Right lobe of liver (tissue), 6 donors: ENCODE measurements at regions not wholly inside any gene's neighbourhood (a gene's known extent, or its start where the extent isn't known, plus 50 kb on each side); places are given as distances from the start of the nearest gene placed in this dataset.

Experiments used
- ATAC-seq, 4 donors: fragments of 200-7000 bp; cut with Tn5 transposase; one replicate each; pipeline ENCODE4 v1.9.1; 2020; ENCODE audit warnings: mild to moderate bottlenecking in 4 of 4, moderate library complexity in 4 of 4
- DNase-seq, 3 donors: peaks; one replicate each; pipeline ENCODE4 v3.0.0-alpha.2; 2020
- H3K27ac ChIP-seq, 3 donors: fragments of 200-600 bp; one replicate each; pipeline ENCODE4 v1.8.0; 2022
- H3K27me3 ChIP-seq, 2 donors: fragments of 200-600 bp; one replicate each; pipeline ENCODE4 v1.8.0; 2022
- H3K36me3 ChIP-seq, 4 donors: fragments of 200-600 bp; sonication (generic) in 1 of 4; one replicate each; pipeline versions ENCODE4 v1.5.1 to v1.8.0; 2017 to 2022; ENCODE audit warnings: control low read depth in 1 of 4
- H3K4me1 ChIP-seq, 4 donors: fragments of 200-600 bp; sonication (generic) in 1 of 4; one replicate each; pipeline versions ENCODE4 v1.5.1 to v1.8.0; 2017 to 2022; ENCODE audit warnings: control low read depth in 1 of 4
- H3K4me3 ChIP-seq, 3 donors: fragments of 200-600 bp; one replicate each; pipeline ENCODE4 v1.8.0; 2022
- H3K9me3 ChIP-seq, 4 donors: fragments of 200-600 bp; sonication (generic) in 1 of 4; one replicate each; pipeline versions ENCODE4 v1.5.1 to v1.8.0; 2017 to 2022; ENCODE audit warnings: control low read depth in 1 of 4
- POLR2A ChIP-seq: fragments of 450-650 bp; IDR thresholded peaks from one replicate; pipeline ENCODE4 v1.6.1; 2017; ENCODE audit warnings: antibody characterized with exemption, mild to moderate bottlenecking
- WGBS: methylation state at CpG from one replicate; pipeline ENCODE4 v1.1.6; 2018; ENCODE audit warnings: low coverage, low lambda C conversion rate; ENCODE audit not compliant: insufficient coverage; ENCODE audit errors: missing lambda C conversion rate; 5-methylcytosine and 5-hydroxymethylcytosine counted together
- intact Hi-C, 2 donors: fragments of 100-400 bp; cut with DNase I; formaldehyde crosslinking; loops; one replicate each; pipeline versions ENCODE4 v1.11.2 to v1.14.1; 2022
- TF ChIP-seq, protein P1 (sequence below), 4 donors: fragments of 200-600 bp in 3 of 4; fragments of 450-650 bp in 1 of 4; IDR thresholded peaks; one replicate each; pipeline versions ENCODE4 v1.5.1 to v1.8.0; 2016 to 2022; ENCODE audit warnings: antibody characterized with exemption in 4 of 4, mild to moderate bottlenecking in 2 of 4
- donor health status: DM: no; HTN: yes; CAD: no.
- donor health status: DM: no; HTN: no; CAD: no.
- donor health status: DM: no; HTN: no; CAD: no.
- donor health status: DM: no; HTN: yes; CAD: no.
- donor health status: DM: no; HTN: yes; CAD: no.

GRCh38 chr11:21641869-21642268 lies 551.0 kb upstream of the ANO5 start:
- ATAC-seq, result no peak
- H3K36me3 ChIP-seq, result no peaks in the 10 kb centered on the region
- H3K4me1 ChIP-seq, result no peaks in the 10 kb centered on the region
- no peak overlapping the region for H3K4me3 ChIP-seq
- H3K9me3 ChIP-seq, result no peaks in the 10 kb centered on the region
- no peaks in the 10 kb centered on the region for H3K27me3 ChIP-seq
- no peak for DNase-seq
- no peak overlapping the region for H3K27ac ChIP-seq
- intact Hi-C loops, result no loop called here
- TF ChIP-seq POLR2A, result no peak
- TF ChIP-seq, protein P1, sequence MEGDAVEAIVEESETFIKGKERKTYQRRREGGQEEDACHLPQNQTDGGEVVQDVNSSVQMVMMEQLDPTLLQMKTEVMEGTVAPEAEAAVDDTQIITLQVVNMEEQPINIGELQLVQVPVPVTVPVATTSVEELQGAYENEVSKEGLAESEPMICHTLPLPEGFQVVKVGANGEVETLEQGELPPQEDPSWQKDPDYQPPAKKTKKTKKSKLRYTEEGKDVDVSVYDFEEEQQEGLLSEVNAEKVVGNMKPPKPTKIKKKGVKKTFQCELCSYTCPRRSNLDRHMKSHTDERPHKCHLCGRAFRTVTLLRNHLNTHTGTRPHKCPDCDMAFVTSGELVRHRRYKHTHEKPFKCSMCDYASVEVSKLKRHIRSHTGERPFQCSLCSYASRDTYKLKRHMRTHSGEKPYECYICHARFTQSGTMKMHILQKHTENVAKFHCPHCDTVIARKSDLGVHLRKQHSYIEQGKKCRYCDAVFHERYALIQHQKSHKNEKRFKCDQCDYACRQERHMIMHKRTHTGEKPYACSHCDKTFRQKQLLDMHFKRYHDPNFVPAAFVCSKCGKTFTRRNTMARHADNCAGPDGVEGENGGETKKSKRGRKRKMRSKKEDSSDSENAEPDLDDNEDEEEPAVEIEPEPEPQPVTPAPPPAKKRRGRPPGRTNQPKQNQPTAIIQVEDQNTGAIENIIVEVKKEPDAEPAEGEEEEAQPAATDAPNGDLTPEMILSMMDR (IDR thresholded peaks at IDR 0.05), result no peak
- 55% methylated on average over 3 of the region's 3 CpGs for WGBS

DNA sequence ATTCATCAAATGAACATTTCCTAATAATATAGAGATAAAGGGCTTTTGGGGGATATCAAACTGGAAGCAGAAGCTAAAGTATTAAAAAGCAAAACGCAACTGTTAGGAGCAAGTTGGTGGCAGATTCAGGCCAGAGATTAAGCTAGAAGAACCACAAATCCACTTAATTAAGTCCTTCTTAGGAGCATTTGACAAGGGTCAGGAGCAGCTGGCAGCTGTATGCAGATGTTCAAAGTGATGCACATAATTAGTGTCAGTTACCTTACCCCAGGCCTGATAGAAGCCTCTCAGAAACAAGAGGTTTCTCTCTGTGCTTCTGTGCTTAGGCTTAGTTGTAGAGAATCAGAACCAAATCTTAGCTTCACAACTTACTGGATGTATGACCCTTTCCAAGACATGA lies 546.5 kb upstream of the ANO5 start:
- ATAC-seq (no peak), DNase-seq (no peak)
- no peak overlapping the region for H3K4me3 ChIP-seq
- no peaks in the 10 kb centered on the region for H3K36me3 ChIP-seq
- intact Hi-C loops, result no loop called here
- TF ChIP-seq, protein P1 (IDR thresholded peaks at IDR 0.05), result no peak
- no peak for TF ChIP-seq POLR2A
- H3K9me3 ChIP-seq, result no peaks in the 10 kb centered on the region
- H3K4me1 ChIP-seq, result no peaks in the 10 kb centered on the region
- 50% methylated on average over 1 of the region's 1 CpG for WGBS
- H3K27ac ChIP-seq, result no peak overlapping the region
- H3K27me3 ChIP-seq, result no peaks in the 10 kb centered on the region

DNA sequence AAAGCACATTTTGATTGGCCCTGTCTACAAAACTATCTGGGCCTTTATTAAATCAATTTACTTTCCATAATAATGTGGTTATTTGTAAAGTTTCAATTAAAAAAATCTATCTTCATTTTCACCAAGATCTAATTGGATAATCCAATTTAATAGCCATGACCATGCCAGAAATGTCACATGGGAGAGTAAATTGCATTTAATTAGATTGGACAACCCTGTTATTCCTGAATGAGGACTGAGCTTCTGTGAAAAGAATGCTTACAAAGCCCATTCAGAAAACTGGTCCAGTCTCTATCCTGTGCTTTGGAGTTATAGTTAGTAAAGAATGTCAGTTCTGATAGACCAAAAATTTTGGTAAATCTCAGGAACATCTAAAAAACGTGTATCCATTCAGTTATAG lies 541.9 kb upstream of the ANO5 start:
- Histone ChIP-seq H3K36me3 (no peaks in the 10 kb centered on the region), H3K4me1 (no peaks in the 10 kb centered on the region), H3K9me3 (no peaks in the 10 kb centered on the region), H3K27me3 (no peaks in the 10 kb centered on the region), H3K4me3 (no peak overlapping the region), H3K27ac (no peak overlapping the region)
- 10% methylated on average over 1 of the region's 1 CpG for WGBS
- DNase-seq (no peak), ATAC-seq (no peak)
- intact Hi-C loops, result no loop called here
- TF ChIP-seq, protein P1 (IDR thresholded peaks at IDR 0.05), result no peak
- no peak for TF ChIP-seq POLR2A

DNA sequence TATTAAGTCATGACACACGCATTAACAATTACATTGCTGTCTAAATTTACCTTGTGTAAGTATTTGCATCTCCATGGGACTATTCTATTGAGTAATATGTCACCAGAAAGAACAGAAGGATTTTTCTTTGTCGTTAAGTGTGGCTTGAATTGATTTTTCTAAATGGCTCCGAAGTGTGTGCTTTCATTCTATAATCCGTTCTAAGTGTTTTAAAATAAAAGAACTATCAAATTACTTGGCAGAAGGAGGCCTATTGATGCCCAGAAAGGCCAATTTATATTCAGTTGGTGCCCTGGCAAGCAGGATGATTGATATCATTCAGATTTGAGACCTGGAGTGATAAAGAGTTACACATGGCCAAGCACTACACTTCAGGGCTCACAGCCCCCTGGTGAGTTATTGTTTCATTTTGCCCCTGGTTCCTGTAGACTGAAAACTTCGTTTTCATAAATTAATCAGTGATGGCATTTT lies 538.9 kb upstream of the ANO5 start:
- Histone ChIP-seq H3K36me3 (no peaks in the 10 kb centered on the region), H3K27me3 (no peaks in the 10 kb centered on the region), H3K4me3 (no peak overlapping the region), H3K4me1 (no peaks in the 10 kb centered on the region), H3K27ac (no peak overlapping the region), H3K9me3 (no peaks in the 10 kb centered on the region)
- TF ChIP-seq, protein P1 (IDR thresholded peaks at IDR 0.05), result no peak
- TF ChIP-seq POLR2A, result no peak
- DNase-seq (no peak), ATAC-seq (no peak)
- WGBS, result 23% methylated on average over 5 of the region's 5 CpGs
- intact Hi-C loops, result no loop called here

- Histone ChIP-seq H3K27me3 (no peaks in the 10 kb centered on the region), H3K4me3 (no peak overlapping the region), H3K27ac (no peak overlapping the region), H3K4me1 (no peaks in the 10 kb centered on the region), H3K9me3 (no peaks in the 10 kb centered on the region), H3K36me3 (no peaks in the 10 kb centered on the region)
- intact Hi-C loops, result no loop called here
- DNase-seq (no peak), ATAC-seq (no peak)
- 46% methylated on average over 4 of the region's 4 CpGs for WGBS
- TF ChIP-seq, protein P1 (IDR thresholded peaks at IDR 0.05), result no peak
- TF ChIP-seq POLR2A, result no peak
Measured at GRCh38 chr11:21656065-21656464, 536.8 kb upstream of the ANO5 start.
